ENCODE measurements at regions not wholly inside any gene's neighbourhood (a gene's known extent, or its start where the extent isn't known, plus 50 kb on each side); places are given as distances from the start of the nearest gene placed in this dataset.
A peak's percentile ranks its signal among the peaks of the same experiment; 100 is the strongest.

DNA sequence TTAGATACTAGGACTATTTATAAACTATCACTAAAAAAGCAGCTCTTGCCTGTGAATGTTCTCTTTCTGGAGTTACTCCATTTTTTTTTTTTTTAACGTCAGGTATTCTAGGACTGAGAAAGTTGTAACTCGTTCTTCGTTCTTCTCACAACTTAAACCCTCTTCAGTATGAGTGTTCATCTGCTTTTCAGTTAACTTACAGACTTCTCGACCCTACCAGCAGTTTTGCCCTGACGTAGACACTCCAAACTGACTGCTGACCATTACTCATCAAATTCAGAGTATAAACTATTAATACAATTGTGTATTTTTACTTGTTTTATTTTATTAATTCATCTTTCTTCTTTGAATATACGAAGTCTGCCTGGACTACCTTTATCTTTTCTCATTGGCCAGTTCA, 353.1 kb downstream of the GPR37 start:
- ATAC-seq (no peak), DNase-seq (no peak)
- no peak overlapping the region for H3K27ac ChIP-seq
- intact Hi-C loops (cut with DNase I), result no loop called here
- H3K4me1 ChIP-seq, result peaks cover 0 to 5% (median 0%) of the 10 kb centered on the region in 12 donors
- WGBS, 4 donors, result 56 to 64% (median 59%) methylated on average over 6 of the region's 6 CpGs
- TF ChIP-seq POLR2A (IDR thresholded peaks at IDR 0.05), result no peak
- peak overlapping the region in 1 of 12 donors; percentile 19 for H3K4me3 ChIP-seq
- no peaks in the 10 kb centered on the region for H3K27me3 ChIP-seq
- no peaks in the 10 kb centered on the region for H3K9me3 ChIP-seq
- no peaks in the 10 kb centered on the region for H3K36me3 ChIP-seq

DNA sequence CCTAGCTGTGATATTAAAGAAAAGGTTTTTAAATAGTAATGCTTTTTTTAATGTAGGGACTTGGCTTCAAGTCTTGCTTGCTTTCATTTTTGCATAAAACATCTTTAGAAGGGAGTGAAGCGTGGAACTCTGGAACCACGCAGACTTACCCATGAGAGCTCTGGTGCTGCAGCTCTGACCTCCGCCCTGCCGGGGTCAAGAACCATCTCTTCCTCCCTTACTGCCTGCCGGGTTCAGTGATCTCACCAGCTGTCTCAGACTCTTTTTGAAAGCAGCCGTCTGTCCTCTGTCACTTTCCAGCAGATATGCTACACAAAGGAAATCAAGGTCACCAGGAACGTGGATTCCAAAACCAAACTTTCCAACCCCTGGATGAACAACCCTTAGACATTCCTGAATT, 353.8 kb downstream of the GPR37 start:
- no peak for DNase-seq
- no peak for TF ChIP-seq POLR2A (IDR thresholded peaks at IDR 0.05)
- TF ChIP-seq, protein P1, sequence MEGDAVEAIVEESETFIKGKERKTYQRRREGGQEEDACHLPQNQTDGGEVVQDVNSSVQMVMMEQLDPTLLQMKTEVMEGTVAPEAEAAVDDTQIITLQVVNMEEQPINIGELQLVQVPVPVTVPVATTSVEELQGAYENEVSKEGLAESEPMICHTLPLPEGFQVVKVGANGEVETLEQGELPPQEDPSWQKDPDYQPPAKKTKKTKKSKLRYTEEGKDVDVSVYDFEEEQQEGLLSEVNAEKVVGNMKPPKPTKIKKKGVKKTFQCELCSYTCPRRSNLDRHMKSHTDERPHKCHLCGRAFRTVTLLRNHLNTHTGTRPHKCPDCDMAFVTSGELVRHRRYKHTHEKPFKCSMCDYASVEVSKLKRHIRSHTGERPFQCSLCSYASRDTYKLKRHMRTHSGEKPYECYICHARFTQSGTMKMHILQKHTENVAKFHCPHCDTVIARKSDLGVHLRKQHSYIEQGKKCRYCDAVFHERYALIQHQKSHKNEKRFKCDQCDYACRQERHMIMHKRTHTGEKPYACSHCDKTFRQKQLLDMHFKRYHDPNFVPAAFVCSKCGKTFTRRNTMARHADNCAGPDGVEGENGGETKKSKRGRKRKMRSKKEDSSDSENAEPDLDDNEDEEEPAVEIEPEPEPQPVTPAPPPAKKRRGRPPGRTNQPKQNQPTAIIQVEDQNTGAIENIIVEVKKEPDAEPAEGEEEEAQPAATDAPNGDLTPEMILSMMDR (IDR thresholded peaks at IDR 0.05), result no peak
- intact Hi-C loops (cut with DNase I), result no loop called here

DNA sequence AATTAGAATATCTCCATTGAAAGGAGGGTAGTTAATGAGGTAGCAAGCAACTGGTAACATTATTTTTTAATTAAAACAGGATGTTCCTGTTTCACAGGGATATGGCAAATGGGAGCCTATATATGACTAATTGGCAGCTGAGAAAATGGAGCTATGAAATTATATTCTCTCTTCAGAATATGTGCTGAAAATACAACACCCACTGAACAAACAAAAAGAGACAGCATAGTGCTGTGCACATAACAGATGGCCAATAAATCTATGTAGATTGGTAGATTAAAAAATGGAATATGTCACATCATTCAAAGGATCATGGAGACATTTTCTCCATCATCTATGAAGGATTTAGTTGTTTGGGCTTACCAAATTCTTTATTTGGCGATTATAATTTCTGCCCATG, 362.0 kb downstream of the GPR37 start:
- no peaks in the 10 kb centered on the region for H3K4me1 ChIP-seq
- DNase-seq, result no peak
- intact Hi-C loops (cut with DNase I), result no loop called here
- H3K27me3 ChIP-seq, result no peaks in the 10 kb centered on the region
- no peaks in the 10 kb centered on the region for H3K36me3 ChIP-seq
- TF ChIP-seq, protein P1 (IDR thresholded peaks at IDR 0.05), result no peak
- TF ChIP-seq POLR2A (IDR thresholded peaks at IDR 0.05), result no peak
- no peaks in the 10 kb centered on the region for H3K9me3 ChIP-seq
- no peak overlapping the region for H3K27ac ChIP-seq
- no peak overlapping the region for H3K4me3 ChIP-seq
- WGBS, 4 donors, result 63 to 80% (median 74%) methylated on average over 1 of the region's 1 CpG
- no peak for ATAC-seq

More for the DNA sequence above, 353.8 kb downstream of the GPR37 start:
- H3K4me3 ChIP-seq, result peak overlapping the region in 1 of 12 donors; percentile 13
- no peaks in the 10 kb centered on the region for H3K9me3 ChIP-seq
- WGBS, 4 donors, result 15 to 28% (median 17%) methylated on average over 7 of the region's 7 CpGs
- peaks cover 0 to 5% (median 0%) of the 10 kb centered on the region in 12 donors for H3K4me1 ChIP-seq
- H3K27me3 ChIP-seq, result no peaks in the 10 kb centered on the region
- no peaks in the 10 kb centered on the region for H3K36me3 ChIP-seq
- no peak for ATAC-seq
- no peak overlapping the region for H3K27ac ChIP-seq

DNA sequence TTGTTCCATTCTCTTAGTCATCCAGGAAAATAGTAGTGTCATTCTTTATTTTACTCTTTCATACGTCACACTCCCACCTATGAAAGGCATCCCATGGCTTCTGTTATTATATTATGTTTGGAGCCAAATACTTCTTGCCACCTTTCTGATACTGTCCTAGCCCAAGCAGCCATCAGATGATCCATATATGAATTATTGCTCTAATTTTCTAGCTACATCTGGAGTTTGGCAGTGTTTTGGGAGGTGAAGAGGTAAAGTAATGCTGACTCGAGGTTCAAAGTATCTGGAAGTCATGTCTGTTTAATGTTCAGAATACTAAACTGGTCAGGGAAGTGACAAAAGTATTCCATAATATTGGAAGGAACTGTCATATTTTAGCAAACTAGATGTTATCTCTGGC, 362.5 kb downstream of the GPR37 start:
- 45 to 68% (median 62%) methylated on average over 2 of the region's 2 CpGs for WGBS, 4 donors
- intact Hi-C loops (cut with DNase I), result no loop called here
- TF ChIP-seq, protein P1 (IDR thresholded peaks at IDR 0.05), result no peak
- no peak for TF ChIP-seq POLR2A (IDR thresholded peaks at IDR 0.05)
- H3K27ac ChIP-seq, result no peak overlapping the region
- no peaks in the 10 kb centered on the region for H3K36me3 ChIP-seq
- no peaks in the 10 kb centered on the region for H3K27me3 ChIP-seq
- no peaks in the 10 kb centered on the region for H3K4me1 ChIP-seq
- no peak overlapping the region for H3K4me3 ChIP-seq
- no peak for DNase-seq
- ATAC-seq, result no peak
- H3K9me3 ChIP-seq, result no peaks in the 10 kb centered on the region

DNA sequence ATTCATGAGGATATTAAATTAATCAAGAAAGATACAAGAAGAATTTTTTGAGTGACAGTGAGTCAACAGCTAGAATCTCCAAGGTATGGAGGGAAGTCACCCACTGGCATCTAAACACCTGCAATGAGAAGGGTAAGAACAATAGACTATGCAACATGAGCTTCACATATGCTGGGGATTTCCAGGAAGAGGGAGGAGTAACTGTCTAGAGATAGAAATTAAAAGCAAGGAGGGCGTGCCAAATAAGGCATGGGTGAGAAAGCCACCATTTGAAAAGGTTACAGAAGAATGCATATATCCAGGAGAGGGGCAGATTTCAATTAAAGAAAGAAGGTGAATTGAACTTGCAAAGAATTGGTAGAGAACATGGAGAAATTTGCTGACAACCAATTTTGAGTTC, 365.7 kb downstream of the GPR37 start:
- TF ChIP-seq, protein P1 (IDR thresholded peaks at IDR 0.05), result no peak
- TF ChIP-seq POLR2A (IDR thresholded peaks at IDR 0.05), result no peak
- 84 to 86% (median 84%) methylated on average over 1 of the region's 1 CpG for WGBS, 4 donors
- no peaks in the 10 kb centered on the region for H3K27me3 ChIP-seq
- DNase-seq (no peak), ATAC-seq (no peak)
- H3K4me3 ChIP-seq, result no peak overlapping the region
- no peaks in the 10 kb centered on the region for H3K4me1 ChIP-seq
- no peak overlapping the region for H3K27ac ChIP-seq
- H3K9me3 ChIP-seq, result no peaks in the 10 kb centered on the region
- H3K36me3 ChIP-seq, result no peaks in the 10 kb centered on the region
- intact Hi-C loops (cut with DNase I), result no loop called here
